Vagina (tissue), 2 donors: ENCODE measurements at regions not wholly inside any gene's neighbourhood (a gene's known extent, or its start where the extent isn't known, plus 50 kb on each side); places are given as distances from the start of the nearest gene placed in this dataset.

Source experiments
- CTCF ChIP-seq, 3 experiments: fragments of 450-650 bp in 2 of 3; fragments of 200-600 bp in 1 of 3; sonication (generic) in 1 of 3; IDR thresholded peaks; one replicate each; pipeline ENCODE4 v1.5.1; 2017 to 2019; ENCODE audit warnings: antibody characterized with exemption in 3 of 3, mild to moderate bottlenecking in 2 of 3, moderate library complexity in 2 of 3
- POLR2A ChIP-seq, 2 donors: fragments of 450-650 bp; IDR thresholded peaks; one replicate each; pipeline ENCODE4 v1.6.1; 2017; ENCODE audit warnings: antibody characterized with exemption in 2 of 2, mild to moderate bottlenecking in 2 of 2, moderate library complexity in 2 of 2

- no peak for TF ChIP-seq CTCF (IDR thresholded peaks at IDR 0.05)
- TF ChIP-seq POLR2A (IDR thresholded peaks at IDR 0.05), result no peak
These were observed 756.1 kb downstream of the FAM133A start for GRCh38 chrX:94430091-94430490.
